ENCODE measurements at regions not wholly inside any gene's neighbourhood (a gene's known extent, or its start where the extent isn't known, plus 50 kb on each side); places are given as distances from the start of the nearest gene placed in this dataset.

DNA sequence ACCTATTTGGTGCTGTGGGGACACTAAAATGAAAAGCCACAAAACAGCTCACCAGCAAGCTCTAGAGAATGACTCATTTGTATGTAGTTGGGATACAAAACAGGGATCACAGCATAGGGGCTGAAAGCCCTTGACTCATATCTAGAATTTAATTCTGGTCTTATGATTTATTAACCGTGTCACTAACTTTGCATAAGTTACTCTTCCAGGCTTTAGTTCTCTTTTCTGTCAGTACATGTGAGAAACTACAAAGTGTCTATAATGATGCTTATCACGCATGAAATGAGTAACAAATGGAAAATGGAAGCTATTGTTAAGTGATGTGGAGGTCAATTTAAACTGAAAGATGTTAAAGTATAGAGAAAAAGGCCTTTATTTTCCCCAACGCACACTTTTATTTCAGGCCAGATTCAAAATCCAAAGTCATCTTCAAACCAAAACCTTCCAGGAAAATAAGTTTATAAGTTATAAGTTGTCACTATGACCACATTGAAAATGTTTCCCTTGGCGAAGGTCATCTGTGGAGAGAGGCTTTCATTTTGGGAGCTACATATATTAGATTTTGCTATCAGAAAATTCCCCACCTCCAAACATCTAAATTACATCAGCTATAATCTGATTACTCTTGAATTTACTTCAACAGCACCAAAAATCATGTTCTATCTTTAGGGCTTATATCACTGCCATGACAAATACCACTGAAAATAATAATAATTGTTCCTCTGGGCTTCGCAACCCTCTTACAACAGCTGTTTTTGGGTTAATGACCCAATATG is 430.5 kb downstream of the MRPL39 start:
- TF ChIP-seq, protein P1, sequence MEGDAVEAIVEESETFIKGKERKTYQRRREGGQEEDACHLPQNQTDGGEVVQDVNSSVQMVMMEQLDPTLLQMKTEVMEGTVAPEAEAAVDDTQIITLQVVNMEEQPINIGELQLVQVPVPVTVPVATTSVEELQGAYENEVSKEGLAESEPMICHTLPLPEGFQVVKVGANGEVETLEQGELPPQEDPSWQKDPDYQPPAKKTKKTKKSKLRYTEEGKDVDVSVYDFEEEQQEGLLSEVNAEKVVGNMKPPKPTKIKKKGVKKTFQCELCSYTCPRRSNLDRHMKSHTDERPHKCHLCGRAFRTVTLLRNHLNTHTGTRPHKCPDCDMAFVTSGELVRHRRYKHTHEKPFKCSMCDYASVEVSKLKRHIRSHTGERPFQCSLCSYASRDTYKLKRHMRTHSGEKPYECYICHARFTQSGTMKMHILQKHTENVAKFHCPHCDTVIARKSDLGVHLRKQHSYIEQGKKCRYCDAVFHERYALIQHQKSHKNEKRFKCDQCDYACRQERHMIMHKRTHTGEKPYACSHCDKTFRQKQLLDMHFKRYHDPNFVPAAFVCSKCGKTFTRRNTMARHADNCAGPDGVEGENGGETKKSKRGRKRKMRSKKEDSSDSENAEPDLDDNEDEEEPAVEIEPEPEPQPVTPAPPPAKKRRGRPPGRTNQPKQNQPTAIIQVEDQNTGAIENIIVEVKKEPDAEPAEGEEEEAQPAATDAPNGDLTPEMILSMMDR (optimal IDR thresholded peaks at IDR 0.05 in 1 of 3, IDR thresholded peaks at IDR 0.05 in 1 of 3, conservative IDR thresholded peaks at IDR 0.05 in 1 of 3; ENCODE audit: extremely low read depth in 1 of 3, insufficient read depth in 2 of 3, low read length in 3 of 3), result no peak
- TF ChIP-seq EZH2 (IDR thresholded peaks at IDR 0.05; ENCODE audit: low read length), result no peak

Data from keratinocyte (primary cell).